DND-41 (cell line): ENCODE measurements at regions not wholly inside any gene's neighbourhood (a gene's known extent, or its start where the extent isn't known, plus 50 kb on each side); places are given as distances from the start of the nearest gene placed in this dataset.

ENCODE experiments used
- CTCF ChIP-seq: IDR thresholded peaks from 2 replicates; pipeline ENCODE4 v1.5.1; 2012; ENCODE audit warnings: borderline replicate concordance, low read length, moderate library complexity, mild to moderate bottlenecking; ENCODE audit not compliant: poor library complexity, severe bottlenecking; ENCODE audit errors: extremely low read depth
- EZH2 ChIP-seq: IDR thresholded peaks from 3 replicates; pipeline ENCODE4 v1.6.1; 2012; ENCODE audit warnings: borderline replicate concordance, low read depth, mild to moderate bottlenecking, moderate library complexity, low read length, inconsistent platforms; ENCODE audit not compliant: severe bottlenecking

- TF ChIP-seq EZH2 (no peak), CTCF (no peak)
Measured at GRCh38 chr2:120873958-120874887, 138.6 kb downstream of the GLI2 start.
